VCaP (cell line): ENCODE measurements at regions not wholly inside any gene's neighbourhood (a gene's known extent, or its start where the extent isn't known, plus 50 kb on each side); places are given as distances from the start of the nearest gene placed in this dataset.
A peak's percentile ranks its signal among the peaks of the same experiment; 100 is the strongest.

Experiments used
- H3K27ac ChIP-seq: fragments of 450-650 bp; 2 replicates; pipeline ENCODE4 v1.5.1; 2017
- TF ChIP-seq, protein P1 (sequence below): fragments of 450-650 bp; conservative IDR thresholded peaks from 2 replicates; pipeline ENCODE4 v1.5.1; 2017; ENCODE audit warnings: mild to moderate bottlenecking, moderate library complexity

DNA sequence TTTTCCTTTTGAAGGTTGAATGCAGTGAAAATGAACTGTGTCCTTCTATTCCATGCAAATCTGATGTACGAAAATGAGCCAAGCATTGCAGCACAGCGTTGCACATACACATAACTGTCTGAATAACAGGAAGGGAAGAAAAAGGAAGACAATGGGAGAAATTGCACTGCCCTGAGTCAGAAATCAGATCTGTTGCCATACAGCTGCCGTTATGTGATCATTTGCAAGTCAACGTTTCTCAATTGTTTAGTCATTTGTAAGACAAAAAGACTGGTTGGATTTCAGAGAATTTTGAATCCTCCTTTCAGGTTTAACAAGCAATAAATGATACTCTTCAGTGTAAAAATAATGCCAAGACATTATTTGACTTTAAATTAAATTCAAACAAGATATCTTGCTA lies 284.1 kb downstream of the DSEL start:
- peak overlapping the region; percentile 85; the same call in 1 of the 2 replicates for H3K27ac ChIP-seq
- TF ChIP-seq, protein P1, sequence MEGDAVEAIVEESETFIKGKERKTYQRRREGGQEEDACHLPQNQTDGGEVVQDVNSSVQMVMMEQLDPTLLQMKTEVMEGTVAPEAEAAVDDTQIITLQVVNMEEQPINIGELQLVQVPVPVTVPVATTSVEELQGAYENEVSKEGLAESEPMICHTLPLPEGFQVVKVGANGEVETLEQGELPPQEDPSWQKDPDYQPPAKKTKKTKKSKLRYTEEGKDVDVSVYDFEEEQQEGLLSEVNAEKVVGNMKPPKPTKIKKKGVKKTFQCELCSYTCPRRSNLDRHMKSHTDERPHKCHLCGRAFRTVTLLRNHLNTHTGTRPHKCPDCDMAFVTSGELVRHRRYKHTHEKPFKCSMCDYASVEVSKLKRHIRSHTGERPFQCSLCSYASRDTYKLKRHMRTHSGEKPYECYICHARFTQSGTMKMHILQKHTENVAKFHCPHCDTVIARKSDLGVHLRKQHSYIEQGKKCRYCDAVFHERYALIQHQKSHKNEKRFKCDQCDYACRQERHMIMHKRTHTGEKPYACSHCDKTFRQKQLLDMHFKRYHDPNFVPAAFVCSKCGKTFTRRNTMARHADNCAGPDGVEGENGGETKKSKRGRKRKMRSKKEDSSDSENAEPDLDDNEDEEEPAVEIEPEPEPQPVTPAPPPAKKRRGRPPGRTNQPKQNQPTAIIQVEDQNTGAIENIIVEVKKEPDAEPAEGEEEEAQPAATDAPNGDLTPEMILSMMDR = no peak

DNA sequence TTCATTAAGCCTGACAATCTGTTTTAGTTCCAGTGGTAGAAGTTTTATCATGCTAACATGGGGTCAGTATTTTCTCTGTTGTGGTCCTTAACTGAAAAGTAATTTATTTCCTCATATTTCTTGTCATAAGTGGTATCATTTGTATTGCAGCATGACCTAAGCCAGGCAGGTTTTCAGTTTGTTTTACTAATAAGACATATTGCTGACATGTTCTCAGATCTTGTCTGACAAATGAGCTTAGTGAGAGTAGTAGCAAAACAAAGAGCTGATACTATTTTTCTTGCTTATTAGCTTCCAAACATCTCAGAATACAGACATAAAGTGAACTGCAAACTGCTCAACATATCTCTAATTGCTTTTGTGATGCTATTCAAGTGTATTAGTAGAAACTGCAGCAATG lies 293.6 kb downstream of the DSEL start:
- TF ChIP-seq, protein P1 = no peak
- H3K27ac ChIP-seq = no peak overlapping the region

DNA sequence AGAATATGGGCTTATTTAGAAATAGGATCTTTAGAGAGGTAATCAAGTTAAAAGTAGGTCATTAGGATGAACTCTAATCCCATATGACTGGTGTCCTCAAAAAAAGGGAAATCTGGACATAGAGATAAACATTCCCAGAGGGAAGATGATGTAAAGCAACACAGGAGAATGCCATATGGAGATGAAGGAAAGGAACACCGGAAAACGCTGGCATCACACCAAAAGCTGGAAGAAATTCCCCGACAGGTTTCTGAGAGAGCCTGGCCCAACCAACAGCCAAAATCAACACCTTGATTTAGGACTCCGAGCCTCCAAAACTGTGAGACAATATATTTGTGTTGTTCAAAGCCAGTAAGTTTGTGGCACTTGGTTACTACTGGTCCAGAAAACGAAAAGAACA lies 296.7 kb downstream of the DSEL start:
- TF ChIP-seq, protein P1 = no peak
- no peak overlapping the region for H3K27ac ChIP-seq

DNA sequence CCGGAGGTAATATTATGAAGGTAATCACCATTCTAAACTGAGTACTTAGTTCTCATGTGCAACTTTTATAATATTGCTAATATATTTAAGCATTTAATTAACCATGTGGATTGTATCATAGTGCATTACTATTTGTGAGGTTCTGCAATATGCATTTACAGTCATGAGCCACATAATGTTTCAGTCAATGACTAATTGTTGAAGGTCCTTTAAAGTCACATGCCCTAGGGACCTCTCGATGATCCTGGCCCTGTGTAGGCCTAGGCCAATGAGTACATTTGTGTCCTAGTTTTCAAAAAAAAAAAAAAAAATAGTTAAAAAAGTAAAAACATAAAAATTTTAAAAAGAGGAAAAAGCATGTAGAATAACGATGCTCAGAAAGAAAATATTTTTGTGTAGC lies 298.0 kb downstream of the DSEL start:
- H3K27ac ChIP-seq = no peak overlapping the region
- TF ChIP-seq, protein P1 = no peak

DNA sequence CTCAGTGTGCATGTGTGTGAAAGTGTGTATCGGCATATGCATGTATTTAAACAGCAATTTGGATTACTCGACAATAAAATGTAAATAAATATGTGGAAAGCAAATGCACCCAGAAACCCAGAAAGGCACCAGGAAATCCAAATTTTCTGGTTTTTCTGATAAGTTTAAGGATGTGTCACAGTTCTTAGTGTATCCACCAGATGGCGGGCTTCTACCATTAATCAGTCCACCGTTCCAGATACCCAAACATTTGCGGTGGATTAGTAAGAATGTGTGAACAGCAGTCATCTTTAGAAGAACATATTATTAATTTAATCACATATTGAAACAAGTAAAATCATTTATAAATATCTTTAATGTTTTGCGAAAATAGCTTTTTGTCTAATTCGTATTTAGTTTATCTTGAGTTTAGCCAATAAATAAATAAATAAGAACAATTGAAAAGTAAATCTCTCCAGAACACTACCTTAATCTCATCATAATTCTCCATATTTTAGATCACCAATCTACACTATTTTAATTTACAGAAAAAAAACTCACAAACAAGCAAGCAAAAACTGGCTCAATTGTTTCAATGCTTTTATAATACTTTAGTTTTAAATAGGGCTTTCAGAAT lies 298.9 kb downstream of the DSEL start:
- TF ChIP-seq, protein P1 = peak; percentile 78
- no peak overlapping the region for H3K27ac ChIP-seq

DNA sequence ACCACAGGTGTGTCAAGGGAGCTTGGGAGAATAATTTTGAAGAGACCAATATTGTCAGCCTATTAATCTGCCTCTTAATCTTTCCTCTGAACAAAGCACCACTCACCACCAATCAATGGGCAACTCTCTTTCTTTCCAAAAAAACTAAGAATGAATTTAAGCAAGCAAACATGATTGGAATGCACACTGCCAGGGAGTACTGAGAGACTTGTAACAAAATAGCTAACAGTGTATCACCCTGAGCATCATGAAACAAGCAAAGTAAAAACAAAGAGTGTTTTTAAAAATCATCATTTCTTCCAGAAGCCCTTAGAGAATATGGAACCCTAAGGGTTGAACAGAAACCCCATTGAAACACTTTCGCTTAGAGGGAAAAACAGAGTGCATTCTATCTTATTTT lies 299.7 kb downstream of the DSEL start:
- TF ChIP-seq, protein P1 = no peak
- H3K27ac ChIP-seq = no peak overlapping the region

DNA sequence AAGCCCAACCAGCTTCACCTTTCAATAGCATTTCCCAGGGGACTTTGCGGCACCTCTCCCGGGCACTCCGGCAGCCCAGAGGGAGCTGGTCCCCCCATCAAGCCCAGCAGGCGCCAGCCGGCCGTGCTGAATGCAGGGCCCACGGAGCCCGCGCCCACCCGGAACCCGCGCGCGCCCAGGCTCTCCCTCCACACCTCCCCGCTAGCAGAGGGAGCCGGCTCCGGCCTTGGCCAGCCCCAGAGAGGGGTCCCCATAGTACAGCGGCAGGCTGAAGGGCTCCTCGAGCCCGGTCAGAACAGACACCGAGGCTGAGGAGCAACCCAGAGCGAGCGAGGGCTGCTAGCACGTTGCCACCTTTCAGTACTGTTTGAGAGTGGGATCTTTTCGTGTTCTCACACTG lies 300.8 kb downstream of the DSEL start:
- TF ChIP-seq, protein P1 = no peak
- H3K27ac ChIP-seq = no peak overlapping the region
